KMS-11 (cell line): ENCODE measurements at regions not wholly inside any gene's neighbourhood (a gene's known extent, or its start where the extent isn't known, plus 50 kb on each side); places are given as distances from the start of the nearest gene placed in this dataset.

Experiments
- H2AFZ ChIP-seq: fragments of 200-600 bp; sonication (generic); 2 replicates; pipeline ENCODE4 v1.6.1; 2016; ENCODE audit warnings: antibody characterized with exemption, mixed run types, low read depth
- H3K27ac ChIP-seq: fragments of 200-600 bp; sonication (generic); 2 replicates; pipeline ENCODE4 v1.6.1; 2016; ENCODE audit warnings: mild to moderate bottlenecking, mixed run types
- H3K27me3 ChIP-seq: fragments of 200-600 bp; sonication (generic); 2 replicates; pipeline ENCODE4 v1.6.1; 2017; ENCODE audit warnings: mild to moderate bottlenecking, low read depth, mixed run types, moderate library complexity; ENCODE audit not compliant: insufficient read depth
- H3K36me3 ChIP-seq: fragments of 200-600 bp; sonication (generic); 2 replicates; pipeline ENCODE4 v1.6.1; 2017; ENCODE audit warnings: mild to moderate bottlenecking, mixed run types; ENCODE audit not compliant: insufficient read depth
- H3K4me1 ChIP-seq: fragments of 200-600 bp; sonication (generic); 2 replicates; pipeline ENCODE4 v1.6.1; 2016; ENCODE audit warnings: mild to moderate bottlenecking, low read depth, mixed run types; ENCODE audit not compliant: poor library complexity, severe bottlenecking
- H3K4me2 ChIP-seq: fragments of 200-600 bp; sonication (generic); 2 replicates; pipeline ENCODE4 v1.7.0; 2016; ENCODE audit warnings: mild to moderate bottlenecking, mixed run types
- H3K4me3 ChIP-seq: fragments of 200-600 bp; sonication (generic); IDR thresholded peaks from 2 replicates; pipeline ENCODE4 v1.6.1; 2017; ENCODE audit warnings: low read depth, low read length, mixed read lengths; ENCODE audit not compliant: insufficient read depth
- H3K79me2 ChIP-seq: fragments of 200-600 bp; sonication (generic); 2 replicates; pipeline ENCODE4 v1.6.1; 2016; ENCODE audit warnings: low read depth, mixed run types; ENCODE audit not compliant: insufficient read depth
- H3K9ac ChIP-seq: fragments of 200-600 bp; sonication (generic); 2 replicates; pipeline ENCODE4 v1.6.1; 2016; ENCODE audit warnings: mild to moderate bottlenecking, mixed run types
- H4K20me1 ChIP-seq: fragments of 200-600 bp; sonication (generic); 2 replicates; pipeline ENCODE4 v1.6.1; 2016; ENCODE audit warnings: mild to moderate bottlenecking, mixed run types; ENCODE audit not compliant: insufficient read depth
- TF ChIP-seq, protein P1 (sequence below): fragments of 200-600 bp; sonication (generic); conservative IDR thresholded peaks from 2 replicates; pipeline ENCODE4 v1.6.1; 2017; ENCODE audit warnings: low read depth, mild to moderate bottlenecking, antibody characterized with exemption, low read length, moderate library complexity, mixed read lengths

DNA sequence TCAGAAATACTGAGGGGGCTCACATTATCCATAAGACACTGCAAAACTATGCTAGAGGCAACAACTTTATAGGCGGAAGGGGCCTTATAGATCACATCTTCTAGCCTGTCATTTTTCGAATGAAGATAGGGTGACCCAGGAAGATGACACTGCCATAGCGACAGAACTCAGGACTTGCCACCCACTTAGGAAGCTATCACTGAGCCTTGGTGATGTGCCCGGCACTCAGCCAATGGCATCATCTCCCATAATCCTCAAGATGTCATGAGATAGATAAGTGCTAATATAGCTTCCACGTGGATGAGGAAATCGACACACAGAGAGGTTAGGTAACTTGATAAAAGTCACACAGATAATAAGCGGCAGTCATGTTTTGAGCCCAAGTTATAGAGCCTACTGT, 346.6 kb downstream of the DHX15 start:
- TF ChIP-seq, protein P1, sequence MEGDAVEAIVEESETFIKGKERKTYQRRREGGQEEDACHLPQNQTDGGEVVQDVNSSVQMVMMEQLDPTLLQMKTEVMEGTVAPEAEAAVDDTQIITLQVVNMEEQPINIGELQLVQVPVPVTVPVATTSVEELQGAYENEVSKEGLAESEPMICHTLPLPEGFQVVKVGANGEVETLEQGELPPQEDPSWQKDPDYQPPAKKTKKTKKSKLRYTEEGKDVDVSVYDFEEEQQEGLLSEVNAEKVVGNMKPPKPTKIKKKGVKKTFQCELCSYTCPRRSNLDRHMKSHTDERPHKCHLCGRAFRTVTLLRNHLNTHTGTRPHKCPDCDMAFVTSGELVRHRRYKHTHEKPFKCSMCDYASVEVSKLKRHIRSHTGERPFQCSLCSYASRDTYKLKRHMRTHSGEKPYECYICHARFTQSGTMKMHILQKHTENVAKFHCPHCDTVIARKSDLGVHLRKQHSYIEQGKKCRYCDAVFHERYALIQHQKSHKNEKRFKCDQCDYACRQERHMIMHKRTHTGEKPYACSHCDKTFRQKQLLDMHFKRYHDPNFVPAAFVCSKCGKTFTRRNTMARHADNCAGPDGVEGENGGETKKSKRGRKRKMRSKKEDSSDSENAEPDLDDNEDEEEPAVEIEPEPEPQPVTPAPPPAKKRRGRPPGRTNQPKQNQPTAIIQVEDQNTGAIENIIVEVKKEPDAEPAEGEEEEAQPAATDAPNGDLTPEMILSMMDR, result no peak
- Histone ChIP-seq H3K4me2 (no peak overlapping the region), H3K4me3 (no peak overlapping the region), H4K20me1 (no peaks in the 10 kb centered on the region), H3K79me2 (no peaks in the 10 kb centered on the region), H3K9ac (no peak overlapping the region), H3K36me3 (no peaks in the 10 kb centered on the region), H3K27ac (no peak overlapping the region), H2AFZ (no peak overlapping the region), H3K27me3 (no peaks in the 10 kb centered on the region), H3K4me1 (no peaks in the 10 kb centered on the region)

DNA sequence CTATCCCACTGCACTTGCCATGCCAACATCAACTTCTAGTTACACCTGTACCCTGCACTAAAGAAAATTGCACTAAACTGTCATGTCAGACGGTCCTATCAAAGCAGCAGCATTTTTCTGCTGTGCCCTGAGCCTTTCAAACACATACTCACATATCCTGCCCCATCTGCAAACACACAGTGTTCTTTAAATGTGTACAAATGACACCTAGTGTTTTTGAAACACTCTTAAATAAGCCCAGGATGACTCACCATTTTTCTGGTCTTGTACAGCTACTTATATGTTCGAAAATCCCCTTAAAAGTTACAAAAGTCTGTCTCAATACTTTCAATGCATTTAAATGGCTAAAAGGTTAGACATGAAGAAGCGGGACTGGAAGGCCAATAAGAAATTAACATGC, 346.7 kb upstream of the PPARGC1A start:
- no peaks in the 10 kb centered on the region for H4K20me1 ChIP-seq
- H2AFZ ChIP-seq, result no peak overlapping the region
- no peaks in the 10 kb centered on the region for H3K79me2 ChIP-seq
- no peaks in the 10 kb centered on the region for H3K4me1 ChIP-seq
- H3K9ac ChIP-seq, result no peak overlapping the region
- TF ChIP-seq, protein P1, result no peak
- H3K36me3 ChIP-seq, result no peaks in the 10 kb centered on the region
- H3K4me2 ChIP-seq, result no peak overlapping the region
- H3K27ac ChIP-seq, result no peak overlapping the region
- no peak overlapping the region for H3K4me3 ChIP-seq
- H3K27me3 ChIP-seq, result no peaks in the 10 kb centered on the region

DNA sequence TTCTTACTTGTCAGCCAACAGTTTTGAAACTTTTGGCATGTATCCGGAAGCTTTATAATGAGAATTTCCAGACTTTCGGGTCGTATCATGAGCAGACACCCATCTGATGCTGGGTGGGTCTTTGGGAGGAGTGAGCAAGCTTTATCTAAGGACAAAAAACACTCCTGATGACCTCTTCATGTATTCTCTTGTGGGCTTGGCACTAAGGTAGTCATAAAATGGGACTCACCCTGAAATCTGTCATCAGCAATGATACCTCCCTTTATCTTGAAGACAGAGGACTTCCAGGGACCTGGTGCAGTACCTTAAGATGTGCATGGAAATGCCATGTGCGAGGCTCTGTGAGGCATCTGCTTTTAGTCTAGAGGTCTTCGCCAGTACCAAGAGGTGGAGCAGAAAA, 346.3 kb upstream of the PPARGC1A start:
- H2AFZ ChIP-seq, result no peak overlapping the region
- no peaks in the 10 kb centered on the region for H3K4me1 ChIP-seq
- no peaks in the 10 kb centered on the region for H4K20me1 ChIP-seq
- no peaks in the 10 kb centered on the region for H3K36me3 ChIP-seq
- no peaks in the 10 kb centered on the region for H3K27me3 ChIP-seq
- no peak overlapping the region for H3K4me2 ChIP-seq
- H3K9ac ChIP-seq, result no peak overlapping the region
- no peak overlapping the region for H3K4me3 ChIP-seq
- no peak overlapping the region for H3K27ac ChIP-seq
- no peaks in the 10 kb centered on the region for H3K79me2 ChIP-seq
- TF ChIP-seq, protein P1, result no peak

DNA sequence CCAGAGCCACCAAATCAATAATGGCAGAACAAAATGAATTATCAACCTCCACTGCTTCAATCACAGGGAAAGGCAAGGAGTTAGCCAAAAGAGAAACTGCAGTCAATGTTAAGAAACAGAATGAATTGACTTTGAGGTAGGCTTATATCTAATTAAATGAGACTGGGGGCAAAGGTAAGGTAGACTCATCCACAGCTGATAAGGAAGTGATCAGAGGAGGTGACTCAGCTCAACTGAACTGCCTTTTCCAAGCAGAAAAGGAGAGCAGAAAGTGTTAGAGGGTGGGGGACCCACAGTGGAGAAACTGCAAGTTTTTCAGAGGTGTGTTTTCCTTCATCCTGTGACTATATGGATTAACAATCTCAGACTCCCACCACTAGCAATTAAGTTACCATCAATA, 345.8 kb upstream of the PPARGC1A start:
- Histone ChIP-seq H2AFZ (no peak overlapping the region), H3K4me2 (no peak overlapping the region), H3K4me3 (no peak overlapping the region), H4K20me1 (no peaks in the 10 kb centered on the region), H3K27me3 (no peaks in the 10 kb centered on the region), H3K27ac (no peak overlapping the region), H3K9ac (no peak overlapping the region), H3K79me2 (no peaks in the 10 kb centered on the region), H3K36me3 (no peaks in the 10 kb centered on the region), H3K4me1 (no peaks in the 10 kb centered on the region)
- TF ChIP-seq, protein P1, result no peak
